ENCODE measurements at regions not wholly inside any gene's neighbourhood (a gene's known extent, or its start where the extent isn't known, plus 50 kb on each side); places are given as distances from the start of the nearest gene placed in this dataset.
"Not testable (repeated sequence)": the region's sequence is repeated elsewhere in the genome, so short reads cannot be mapped to it uniquely, and the experiment has no call there.

GRCh38 chr21:28174701-28175100 is 818.0 kb downstream of the LTN1 start:
- no peak overlapping the region for H3K27ac Mint-ChIP-seq
- ATAC-seq (no peak), DNase-seq (no peak)
- no peaks in the 10 kb centered on the region for H3K4me1 Mint-ChIP-seq
- no peak overlapping the region for H3K4me3 Mint-ChIP-seq
- no peaks in the 10 kb centered on the region for H3K36me3 Mint-ChIP-seq
- H3K9me3 Mint-ChIP-seq (ENCODE audit: low read depth) = no peaks in the 10 kb centered on the region
- CTCF ChIA-PET = no interaction called here
- no peaks in the 10 kb centered on the region for H3K27me3 Mint-ChIP-seq

GRCh38 chr21:28174006-28174405 is 818.7 kb downstream of the LTN1 start:
- no peak for ATAC-seq
- DNase-seq = no peak
- no peak overlapping the region for H3K4me3 Mint-ChIP-seq
- no peaks in the 10 kb centered on the region for H3K4me1 Mint-ChIP-seq
- CTCF ChIA-PET = no interaction called here
- no peaks in the 10 kb centered on the region for H3K27me3 Mint-ChIP-seq
- no peaks in the 10 kb centered on the region for H3K36me3 Mint-ChIP-seq
- H3K27ac Mint-ChIP-seq = no peak overlapping the region
- H3K9me3 Mint-ChIP-seq (ENCODE audit: low read depth) = no peaks in the 10 kb centered on the region

- Mint-ChIP-seq H3K27ac (no peak overlapping the region), H3K27me3 (no peaks in the 10 kb centered on the region), H3K4me1 (no peaks in the 10 kb centered on the region), H3K4me3 (no peak overlapping the region), H3K9me3 (ENCODE audit: low read depth) (no peaks in the 10 kb centered on the region), H3K36me3 (no peaks in the 10 kb centered on the region)
- DNase-seq (no peak), ATAC-seq (no peak)
- CTCF ChIA-PET = no interaction called here
These were observed 820.3 kb downstream of the LTN1 start for GRCh38 chr21:28172376-28172775.

- Mint-ChIP-seq H3K4me1 (no peaks in the 10 kb centered on the region), H3K36me3 (no peaks in the 10 kb centered on the region), H3K27ac (no peak overlapping the region), H3K4me3 (no peak overlapping the region), H3K9me3 (ENCODE audit: low read depth) (no peaks in the 10 kb centered on the region), H3K27me3 (no peaks in the 10 kb centered on the region)
- ATAC-seq = no peak
- no peak for DNase-seq
- CTCF ChIA-PET = no interaction called here
These were observed 825.3 kb downstream of the LTN1 start for GRCh38 chr21:28167366-28167765.

- H3K4me3 Mint-ChIP-seq; H3K9me3 Mint-ChIP-seq (ENCODE audit: low read depth); ATAC-seq; H3K36me3 Mint-ChIP-seq; H3K27me3 Mint-ChIP-seq; H3K27ac Mint-ChIP-seq; CTCF ChIA-PET; H3K4me1 Mint-ChIP-seq; DNase-seq: not testable (repeated sequence)
These were observed 828.2 kb downstream of the LTN1 start for GRCh38 chr21:28164519-28164918.

GRCh38 chr21:28162052-28162451 is 830.6 kb downstream of the LTN1 start:
- H3K4me1 Mint-ChIP-seq; CTCF ChIA-PET; H3K4me3 Mint-ChIP-seq; H3K27ac Mint-ChIP-seq; H3K27me3 Mint-ChIP-seq; H3K36me3 Mint-ChIP-seq; ATAC-seq; DNase-seq; H3K9me3 Mint-ChIP-seq (ENCODE audit: low read depth): not testable (repeated sequence)

GRCh38 chr21:28160378-28160777 is 832.3 kb downstream of the LTN1 start:
- Mint-ChIP-seq H3K27me3 (no peaks in the 10 kb centered on the region), H3K4me3 (no peak overlapping the region), H3K4me1 (no peaks in the 10 kb centered on the region), H3K9me3 (ENCODE audit: low read depth) (no peaks in the 10 kb centered on the region), H3K27ac (no peak overlapping the region), H3K36me3 (no peaks in the 10 kb centered on the region)
- CTCF ChIA-PET = no interaction called here
- no peak for DNase-seq
- ATAC-seq = no peak

GRCh38 chr21:28159396-28159795 is 833.3 kb downstream of the LTN1 start:
- Mint-ChIP-seq H3K4me3 (no peak overlapping the region), H3K27me3 (no peaks in the 10 kb centered on the region), H3K36me3 (no peaks in the 10 kb centered on the region), H3K4me1 (no peaks in the 10 kb centered on the region), H3K9me3 (ENCODE audit: low read depth) (no peaks in the 10 kb centered on the region), H3K27ac (no peak overlapping the region)
- DNase-seq (no peak), ATAC-seq (no peak)
- CTCF ChIA-PET = no interaction called here

- Mint-ChIP-seq H3K27ac (no peak overlapping the region), H3K36me3 (no peaks in the 10 kb centered on the region), H3K4me3 (no peak overlapping the region), H3K9me3 (ENCODE audit: low read depth) (no peaks in the 10 kb centered on the region), H3K4me1 (no peaks in the 10 kb centered on the region), H3K27me3 (no peaks in the 10 kb centered on the region)
- CTCF ChIA-PET = no interaction called here
- DNase-seq (no peak), ATAC-seq (no peak)
These were observed 836.1 kb downstream of the LTN1 start for GRCh38 chr21:28156590-28156989.

- Mint-ChIP-seq H3K27me3 (no peaks in the 10 kb centered on the region), H3K36me3 (no peaks in the 10 kb centered on the region), H3K4me1 (no peaks in the 10 kb centered on the region), H3K9me3 (ENCODE audit: low read depth) (no peaks in the 10 kb centered on the region), H3K27ac (no peak overlapping the region), H3K4me3 (no peak overlapping the region)
- ATAC-seq = no peak
- no peak for DNase-seq
- CTCF ChIA-PET = no interaction called here
These were observed 838.6 kb downstream of the LTN1 start for GRCh38 chr21:28154121-28154520.

- no peak overlapping the region for H3K27ac Mint-ChIP-seq
- CTCF ChIA-PET = no interaction called here
These were observed 839.9 kb downstream of the LTN1 start for GRCh38 chr21:28152732-28153131.

GRCh38 chr21:28151758-28152157 is 840.9 kb downstream of the LTN1 start:
- ATAC-seq (no peak), DNase-seq (no peak)
- no peaks in the 10 kb centered on the region for H3K9me3 Mint-ChIP-seq (ENCODE audit: low read depth)
- CTCF ChIA-PET = no interaction called here
- H3K27me3 Mint-ChIP-seq = no peaks in the 10 kb centered on the region
- no peak overlapping the region for H3K4me3 Mint-ChIP-seq
- no peaks in the 10 kb centered on the region for H3K36me3 Mint-ChIP-seq
- no peaks in the 10 kb centered on the region for H3K4me1 Mint-ChIP-seq
- no peak overlapping the region for H3K27ac Mint-ChIP-seq

More at GRCh38 chr21:28152732-28153131, 839.9 kb downstream of the LTN1 start:
- Mint-ChIP-seq H3K4me3 (no peak overlapping the region), H3K36me3 (no peaks in the 10 kb centered on the region), H3K9me3 (ENCODE audit: low read depth) (no peaks in the 10 kb centered on the region), H3K27me3 (no peaks in the 10 kb centered on the region), H3K4me1 (no peaks in the 10 kb centered on the region)
- ATAC-seq (no peak), DNase-seq (no peak)

GRCh38 chr21:28150778-28151177 is 841.9 kb downstream of the LTN1 start:
- Mint-ChIP-seq H3K36me3 (no peaks in the 10 kb centered on the region), H3K9me3 (ENCODE audit: low read depth) (no peaks in the 10 kb centered on the region), H3K4me3 (no peak overlapping the region), H3K27ac (no peak overlapping the region), H3K27me3 (no peaks in the 10 kb centered on the region), H3K4me1 (no peaks in the 10 kb centered on the region)
- CTCF ChIA-PET = no interaction called here
- no peak for ATAC-seq
- no peak for DNase-seq

- Mint-ChIP-seq H3K27me3 (no peaks in the 10 kb centered on the region), H3K4me3 (no peak overlapping the region), H3K27ac (no peak overlapping the region), H3K4me1 (no peaks in the 10 kb centered on the region), H3K9me3 (ENCODE audit: low read depth) (no peaks in the 10 kb centered on the region), H3K36me3 (no peaks in the 10 kb centered on the region)
- CTCF ChIA-PET = no interaction called here
- no peak for DNase-seq
- ATAC-seq = no peak
These were observed 844.1 kb downstream of the LTN1 start for GRCh38 chr21:28148400-28149064.

GRCh38 chr21:28144653-28145052 is 848.0 kb downstream of the LTN1 start:
- Mint-ChIP-seq H3K27me3 (no peaks in the 10 kb centered on the region), H3K4me1 (no peaks in the 10 kb centered on the region), H3K9me3 (ENCODE audit: low read depth) (no peaks in the 10 kb centered on the region), H3K4me3 (no peak overlapping the region), H3K36me3 (no peaks in the 10 kb centered on the region), H3K27ac (no peak overlapping the region)
- CTCF ChIA-PET = no interaction called here
- DNase-seq = no peak
- no peak for ATAC-seq

Measured in activated CD8-positive, alpha-beta memory T cell treated with anti-CD3 and anti-CD28 coated beads, Interleukin-2, amount 10 ng/mL, durations not matched to agents 7 days and 5 days (primary cell).